ENCODE measurements at regions not wholly inside any gene's neighbourhood (a gene's known extent, or its start where the extent isn't known, plus 50 kb on each side); places are given as distances from the start of the nearest gene placed in this dataset.
"Not testable (repeated sequence)": the region's sequence is repeated elsewhere in the genome, so short reads cannot be mapped to it uniquely, and the experiment has no call there.

GRCh38 chr4:171353535-171353934 lies 459.7 kb upstream of the GALNTL6 start:
- DNase-seq (ENCODE audit: low read depth), result no peak
- no peak overlapping the region for H3K4me3 ChIP-seq (ENCODE audit: low read depth, low read length)
- TF ChIP-seq, protein P1, sequence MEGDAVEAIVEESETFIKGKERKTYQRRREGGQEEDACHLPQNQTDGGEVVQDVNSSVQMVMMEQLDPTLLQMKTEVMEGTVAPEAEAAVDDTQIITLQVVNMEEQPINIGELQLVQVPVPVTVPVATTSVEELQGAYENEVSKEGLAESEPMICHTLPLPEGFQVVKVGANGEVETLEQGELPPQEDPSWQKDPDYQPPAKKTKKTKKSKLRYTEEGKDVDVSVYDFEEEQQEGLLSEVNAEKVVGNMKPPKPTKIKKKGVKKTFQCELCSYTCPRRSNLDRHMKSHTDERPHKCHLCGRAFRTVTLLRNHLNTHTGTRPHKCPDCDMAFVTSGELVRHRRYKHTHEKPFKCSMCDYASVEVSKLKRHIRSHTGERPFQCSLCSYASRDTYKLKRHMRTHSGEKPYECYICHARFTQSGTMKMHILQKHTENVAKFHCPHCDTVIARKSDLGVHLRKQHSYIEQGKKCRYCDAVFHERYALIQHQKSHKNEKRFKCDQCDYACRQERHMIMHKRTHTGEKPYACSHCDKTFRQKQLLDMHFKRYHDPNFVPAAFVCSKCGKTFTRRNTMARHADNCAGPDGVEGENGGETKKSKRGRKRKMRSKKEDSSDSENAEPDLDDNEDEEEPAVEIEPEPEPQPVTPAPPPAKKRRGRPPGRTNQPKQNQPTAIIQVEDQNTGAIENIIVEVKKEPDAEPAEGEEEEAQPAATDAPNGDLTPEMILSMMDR (IDR thresholded peaks at IDR 0.05; ENCODE audit: insufficient read depth, low read depth, low read length, missing control alignments), result no peak

DNA sequence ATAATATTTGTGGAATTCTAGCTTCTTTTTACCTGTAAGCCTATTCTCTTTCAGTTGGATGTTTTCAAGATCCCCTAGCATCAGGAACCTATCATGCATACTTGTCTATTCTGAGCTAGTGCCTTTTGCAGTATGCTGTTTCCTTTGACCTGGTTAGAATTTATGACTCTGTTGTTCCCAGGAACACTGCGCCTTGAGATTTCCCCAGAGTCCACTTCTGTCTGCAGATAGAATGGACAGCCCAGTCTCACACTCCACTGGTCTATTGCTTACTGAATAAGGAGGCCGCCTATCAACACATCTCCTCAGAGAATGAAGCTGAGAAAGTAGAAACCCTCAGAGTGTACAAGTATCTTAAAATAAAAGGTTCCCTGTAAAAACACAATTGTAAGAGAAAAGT lies 465.1 kb upstream of the GALNTL6 start:
- no peak for DNase-seq (ENCODE audit: low read depth)
- H3K4me3 ChIP-seq (ENCODE audit: low read depth, low read length), result no peak overlapping the region
- TF ChIP-seq, protein P1 (IDR thresholded peaks at IDR 0.05; ENCODE audit: insufficient read depth, low read depth, low read length, missing control alignments), result no peak

GRCh38 chr4:171342646-171343045 lies 470.6 kb upstream of the GALNTL6 start:
- H3K4me3 ChIP-seq (ENCODE audit: low read depth, low read length), result no peak overlapping the region
- no peak for DNase-seq (ENCODE audit: low read depth)
- TF ChIP-seq, protein P1 (IDR thresholded peaks at IDR 0.05; ENCODE audit: insufficient read depth, low read depth, low read length, missing control alignments), result no peak

GRCh38 chr4:171340258-171340657 lies 472.9 kb upstream of the GALNTL6 start:
- TF ChIP-seq, protein P1 (IDR thresholded peaks at IDR 0.05; ENCODE audit: insufficient read depth, low read depth, low read length, missing control alignments), result no peak
- DNase-seq (ENCODE audit: low read depth), result no peak

GRCh38 chr4:171334549-171334948 lies 478.7 kb upstream of the GALNTL6 start:
- TF ChIP-seq, protein P1 (IDR thresholded peaks at IDR 0.05; ENCODE audit: insufficient read depth, low read depth, low read length, missing control alignments), result no peak
- H3K4me3 ChIP-seq (ENCODE audit: low read depth, low read length), result no peak overlapping the region
- DNase-seq (ENCODE audit: low read depth), result peak; percentile 17

More at GRCh38 chr4:171340258-171340657, 472.9 kb upstream of the GALNTL6 start:
- H3K4me3 ChIP-seq (ENCODE audit: low read depth, low read length), result no peak overlapping the region

GRCh38 chr4:171308661-171309060 lies 504.5 kb upstream of the GALNTL6 start:
- TF ChIP-seq, protein P1 (IDR thresholded peaks at IDR 0.05; ENCODE audit: insufficient read depth, low read depth, low read length, missing control alignments), result no peak
- DNase-seq (ENCODE audit: low read depth), result no peak
- H3K4me3 ChIP-seq (ENCODE audit: low read depth, low read length), result no peak overlapping the region

DNA sequence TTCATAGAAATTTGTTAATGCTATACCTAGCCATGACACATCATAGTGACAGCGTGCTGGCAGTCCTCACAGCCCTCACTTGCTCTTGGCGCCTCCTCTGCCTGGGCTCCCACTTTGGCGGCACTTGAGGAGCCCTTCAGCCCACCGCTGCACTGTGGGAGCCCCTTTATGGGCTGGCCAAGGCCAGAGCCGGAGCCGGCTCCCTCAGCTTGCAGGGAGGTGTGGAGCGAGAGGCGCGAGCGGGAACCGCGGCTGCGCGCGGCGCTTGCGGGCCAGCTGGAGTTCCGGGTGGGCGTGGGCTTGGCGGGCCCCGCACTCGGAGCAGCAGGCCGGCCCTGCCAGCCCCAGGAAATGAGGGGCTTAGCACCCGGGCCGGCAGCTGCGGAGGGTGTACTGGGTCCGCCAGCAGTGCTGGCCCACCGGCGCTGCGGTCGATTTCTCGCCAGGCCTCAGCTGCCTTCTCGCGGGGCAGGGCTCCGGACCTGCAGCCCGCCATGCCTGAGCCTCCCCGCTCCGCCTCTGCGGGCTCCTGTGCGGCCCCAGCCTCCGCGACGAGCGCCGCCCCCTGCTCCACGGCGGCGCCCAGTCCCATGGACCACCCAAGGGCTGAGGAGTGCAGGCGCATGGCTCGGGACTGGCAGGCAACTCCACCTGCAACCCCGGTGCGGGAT lies 515.0 kb upstream of the GALNTL6 start:
- not testable (repeated sequence) for DNase-seq (ENCODE audit: low read depth); H3K4me3 ChIP-seq (ENCODE audit: low read depth, low read length)
